OCI-LY1 (cell line): ENCODE measurements at regions not wholly inside any gene's neighbourhood (a gene's known extent, or its start where the extent isn't known, plus 50 kb on each side); places are given as distances from the start of the nearest gene placed in this dataset.

Source experiments
- CTCF ChIP-seq: fragments of 200-600 bp; sonication (generic), shearing (Covaris generic); IDR thresholded peaks from 2 replicates; pipeline ENCODE4 v1.5.1; 2017; ENCODE audit warnings: mild to moderate bottlenecking, antibody characterized with exemption, low read length, moderate library complexity, mixed read lengths
- EZH2 ChIP-seq: fragments of 200-600 bp; sonication (generic), shearing (Covaris generic); IDR thresholded peaks from 2 replicates; pipeline ENCODE4 v1.8.0; 2017; ENCODE audit warnings: borderline replicate concordance, mixed run types, mild to moderate bottlenecking, antibody characterized with exemption, low read length, moderate library complexity, mixed read lengths

- no peak for TF ChIP-seq EZH2
- TF ChIP-seq CTCF, result peak; percentile 96
Observed at GRCh38 chr7:32347244-32347828, 142.8 kb downstream of the LSM5 start.
